CD4-positive, alpha-beta T cell treated with Interleukin-17A for 4 hours (primary cell): ENCODE measurements at regions not wholly inside any gene's neighbourhood (a gene's known extent, or its start where the extent isn't known, plus 50 kb on each side); places are given as distances from the start of the nearest gene placed in this dataset.

Experiments
- DNase-seq: peaks from one replicate; pipeline ENCODE4 v3.0.0-alpha.2; 2020; ENCODE audit warnings: mixed read lengths

- no peak for DNase-seq
These were observed 64.8 kb downstream of the CDCA7 start for GRCh38 chr2:173419506-173419905.

GRCh38 chr2:173424886-173425285 lies 70.2 kb downstream of the CDCA7 start:
- DNase-seq = no peak

- DNase-seq = no peak
These were observed 73.4 kb downstream of the CDCA7 start for GRCh38 chr2:173427887-173428668.

GRCh38 chr2:173431191-173431590 lies 76.5 kb downstream of the CDCA7 start:
- no peak for DNase-seq

GRCh38 chr2:173432049-173432754 lies 77.5 kb downstream of the CDCA7 start:
- DNase-seq = no peak

- no peak for DNase-seq
These were observed 80.3 kb downstream of the CDCA7 start for GRCh38 chr2:173434762-173435569.

- DNase-seq = no peak
These were observed 80.9 kb downstream of the CDCA7 start for GRCh38 chr2:173435574-173435973.

GRCh38 chr2:173436088-173436487 lies 81.4 kb downstream of the CDCA7 start:
- no peak for DNase-seq

- no peak for DNase-seq
These were observed 86.5 kb downstream of the CDCA7 start for GRCh38 chr2:173441222-173441621.

GRCh38 chr2:173442542-173442941 lies 87.9 kb downstream of the CDCA7 start:
- no peak for DNase-seq

GRCh38 chr2:173446722-173447121 lies 92.0 kb downstream of the CDCA7 start:
- no peak for DNase-seq

GRCh38 chr2:173448938-173449471 lies 94.3 kb downstream of the CDCA7 start:
- DNase-seq = peak; percentile 65

- DNase-seq = peak; percentile 31
These were observed 96.4 kb downstream of the CDCA7 start for GRCh38 chr2:173451118-173451517.

- DNase-seq = no peak
These were observed 97.3 kb downstream of the CDCA7 start for GRCh38 chr2:173451941-173452340.

- no peak for DNase-seq
These were observed 97.7 kb downstream of the CDCA7 start for GRCh38 chr2:173452416-173452815.

- no peak for DNase-seq
These were observed 102.3 kb downstream of the CDCA7 start for GRCh38 chr2:173456960-173457359.

GRCh38 chr2:173457366-173457765 lies 102.7 kb downstream of the CDCA7 start:
- no peak for DNase-seq

- no peak for DNase-seq
These were observed 104.5 kb downstream of the CDCA7 start for GRCh38 chr2:173458991-173459780.

GRCh38 chr2:173462892-173463840 lies 108.5 kb downstream of the CDCA7 start:
- DNase-seq = no peak

- no peak for DNase-seq
These were observed 109.2 kb downstream of the CDCA7 start for GRCh38 chr2:173463846-173464245.

- no peak for DNase-seq
These were observed 113.1 kb downstream of the CDCA7 start for GRCh38 chr2:173467751-173468150.
